Endothelial cell of umbilical vein (primary cell): ENCODE measurements at regions not wholly inside any gene's neighbourhood (a gene's known extent, or its start where the extent isn't known, plus 50 kb on each side); places are given as distances from the start of the nearest gene placed in this dataset.

ENCODE experiments used
- BruUV-seq: library from RNA; stranded (reverse); fragments of 400-500 nt; replicated peaks from 2 replicates; lab custom pipeline; 2021; lab: Mats Ljungman, UMichigan
- CTCF ChIA-PET: fragments of 300-600, 350-600 bp; sonication (Branson Sonifier 250); formaldehyde crosslinking; loops from one replicate; lab custom pipeline; 2021; ENCODE audit warnings: antibody characterized with exemption, inconsistent platforms; lab: Charles Lee
- POLR2A ChIA-PET: fragments of 300-600, 350-600 bp; sonication (Branson Sonifier 250); formaldehyde crosslinking; loops from one replicate; lab custom pipeline; 2021; ENCODE audit warnings: antibody characterized with exemption, inconsistent platforms; lab: Charles Lee
- DNase-seq: peaks from one replicate; pipeline ENCODE4 v3.0.0-alpha.2; 2011; ENCODE audit warnings: low read depth, low spot score
- FAIRE-seq: peaks from 2 replicates; lab custom pipeline; 2011; peaks lifted over from hg19 to GRCh38; lab: Jason Lieb, UNC
- H2AFZ ChIP-seq: 2 replicates; pipeline ENCODE4 v1.6.0; 2012; ENCODE audit warnings: low read depth, low read length, control low read depth, inconsistent platforms
- H3K27ac ChIP-seq: 2 replicates; pipeline ENCODE4 v1.5.1; 2011; ENCODE audit warnings: low read depth, mild to moderate bottlenecking, control low read depth, low read length, moderate library complexity; ENCODE audit not compliant: insufficient read depth
- H3K27me3 ChIP-seq, 2 experiments: 2 replicates each; pipeline versions ENCODE4 v1.6.0 to v1.6.1; 2011; ENCODE audit warnings: low read length in 2 of 2, mixed read lengths in 1 of 2; ENCODE audit not compliant: control insufficient read depth in 2 of 2, insufficient read depth in 2 of 2
- H3K36me3 ChIP-seq, 2 experiments: 2 replicates in 1 of 2; 3 replicates in 1 of 2; pipeline ENCODE4 v1.5.1; 2011; ENCODE audit warnings: low read length in 2 of 2, mild to moderate bottlenecking in 1 of 2, moderate library complexity in 1 of 2; ENCODE audit not compliant: control insufficient read depth in 2 of 2, insufficient read depth in 2 of 2; ENCODE audit errors: extremely low read depth in 1 of 2
- H3K4me1 ChIP-seq: 3 replicates; pipeline ENCODE4 v1.5.1; 2011; ENCODE audit warnings: mild to moderate bottlenecking, low read length; ENCODE audit not compliant: control insufficient read depth, insufficient read depth; ENCODE audit errors: extremely low read depth
- H3K4me2 ChIP-seq: 2 replicates; pipeline ENCODE4 v1.6.1; 2011; ENCODE audit warnings: low read length, control low read depth, mixed read lengths; ENCODE audit not compliant: insufficient read depth
- H3K4me3 ChIP-seq, 3 experiments: fragments of 200-600 bp in 1 of 3; sonication (generic), shearing (Covaris generic) in 1 of 3; replicated peaks in 1 of 3; 2 replicates each; pipeline ENCODE4 v1.5.1; 2011 to 2016; ENCODE audit warnings: control low read depth in 3 of 3, low read length in 3 of 3, mild to moderate bottlenecking in 2 of 3, inconsistent platforms in 1 of 3, low read depth in 1 of 3, moderate library complexity in 1 of 3; ENCODE audit not compliant: insufficient read depth in 1 of 3
- H3K79me2 ChIP-seq: 2 replicates; pipeline ENCODE4 v1.6.0; 2012; ENCODE audit warnings: low read length, inconsistent platforms; ENCODE audit not compliant: control insufficient read depth, insufficient read depth
- H3K9ac ChIP-seq: replicated peaks from 2 replicates; pipeline ENCODE3; 2011; ENCODE audit warnings: low read length, control low read depth; ENCODE audit not compliant: insufficient read depth; ENCODE audit errors: extremely low read depth
- H3K9me1 ChIP-seq: replicated peaks from 3 replicates; pipeline ENCODE4 v1.6.0; 2011; ENCODE audit warnings: mild to moderate bottlenecking, low read length; ENCODE audit not compliant: control insufficient read depth, insufficient read depth; ENCODE audit errors: extremely low read depth
- H3K9me3 ChIP-seq: replicated peaks from 2 replicates; pipeline ENCODE4 v1.5.1; 2012; ENCODE audit warnings: low read length, inconsistent platforms; ENCODE audit not compliant: control insufficient read depth, insufficient read depth
- H4K20me1 ChIP-seq: replicated peaks from 2 replicates; pipeline ENCODE3; 2011; ENCODE audit warnings: mild to moderate bottlenecking, low read length; ENCODE audit not compliant: control insufficient read depth, insufficient read depth; ENCODE audit errors: extremely low read depth
- CTCF ChIP-seq, 2 donors: IDR thresholded peaks; 1 replicate in 1 of 2; 2 replicates in 1 of 2; pipeline ENCODE4 v1.5.1; 2011; ENCODE audit warnings: low read length in 2 of 2, mild to moderate bottlenecking in 2 of 2, moderate library complexity in 2 of 2, control low read depth in 1 of 2, inconsistent platforms in 1 of 2, low read depth in 1 of 2; ENCODE audit not compliant: insufficient read depth in 1 of 2; ENCODE audit errors: extremely low read depth in 1 of 2
- EZH2 ChIP-seq: IDR thresholded peaks from 2 replicates; pipeline ENCODE4 v1.6.1; 2012; ENCODE audit warnings: borderline replicate concordance, low read depth, mild to moderate bottlenecking, moderate library complexity, low read length, inconsistent platforms; ENCODE audit not compliant: severe bottlenecking
- FOS ChIP-seq: IDR thresholded peaks from 2 replicates; pipeline ENCODE4 v1.6.1; 2011; ENCODE audit warnings: mild to moderate bottlenecking, low read length, moderate library complexity, borderline replicate concordance; ENCODE audit not compliant: insufficient read depth
- GATA2 ChIP-seq: IDR thresholded peaks from 2 replicates; pipeline ENCODE4 v1.7.0; 2011; ENCODE audit warnings: low read depth, mild to moderate bottlenecking, moderate library complexity, mixed read lengths, low read length; ENCODE audit not compliant: insufficient read length, insufficient read depth
- JUN ChIP-seq: IDR thresholded peaks from 2 replicates; pipeline ENCODE4 v1.6.1; 2011; ENCODE audit warnings: borderline replicate concordance, low read depth; ENCODE audit not compliant: insufficient read length, insufficient read depth
- MAX ChIP-seq: IDR thresholded peaks from 2 replicates; pipeline ENCODE4 v1.6.1; 2011; ENCODE audit not compliant: insufficient read depth, insufficient read length
- MYC ChIP-seq: IDR thresholded peaks from one replicate; pipeline ENCODE4 v1.6.1; 2011; ENCODE audit warnings: mild to moderate bottlenecking, low read depth, low read length
- POLR2A ChIP-seq: IDR thresholded peaks from 2 replicates; pipeline ENCODE4 v1.6.1; 2012; ENCODE audit warnings: low read depth, mild to moderate bottlenecking, control low read depth, low read length
- POLR2AphosphoS5 ChIP-seq: IDR thresholded peaks from 2 replicates; pipeline ENCODE4 v1.6.1; 2012; ENCODE audit warnings: low read depth, mild to moderate bottlenecking, control low read depth, low read length, moderate library complexity; ENCODE audit not compliant: insufficient read depth
- dilution Hi-C: fragments of 300-500 bp; cut with MboI; formaldehyde crosslinking; loops from one replicate; pipeline ENCODE4 v1.15.0; 2019; ENCODE audit warnings: low sequenced_read_pairs; ENCODE audit not compliant: extremely low pct_ligation_motif_present
- intact Hi-C: fragments of 100-400 bp; cut with micrococcal nuclease; formaldehyde crosslinking; loops from one replicate; pipeline ENCODE4 v1.10.0; 2022

- H3K4me1 ChIP-seq = no peaks in the 10 kb centered on the region
- FAIRE-seq = no peak
- POLR2A ChIA-PET = no interaction called here
Observed at GRCh38 chr12:69002969-69003368, 70.0 kb upstream of the CPM start.

GRCh38 chr12:69003991-69004390 lies 71.0 kb upstream of the CPM start:
- Histone ChIP-seq H3K4me2 (no peak overlapping the region), H3K9me1 (no peaks in the 10 kb centered on the region), H3K9me3 (no peaks in the 10 kb centered on the region), H3K27ac (no peak overlapping the region), H3K27me3 (peaks cover 5 to 16% of the 10 kb centered on the region in 2 experiments), H3K4me1 (no peaks in the 10 kb centered on the region), H3K79me2 (no peaks in the 10 kb centered on the region), H3K9ac (no peak overlapping the region), H3K4me3 (no peak overlapping the region), H2AFZ (no peak overlapping the region), H4K20me1 (no peaks in the 10 kb centered on the region), H3K36me3 (no peaks in the 10 kb centered on the region)
- no TSS peak for BruUV-seq
- FAIRE-seq (no peak), DNase-seq (no peak)
- CTCF ChIA-PET = no interaction called here
- POLR2A ChIA-PET = no interaction called here
- TF ChIP-seq JUN (no peak), CTCF (IDR thresholded peaks at IDR 0.05; ENCODE audit: extremely low read depth in 1 of 2, insufficient read depth in 1 of 2, low read depth in 1 of 2, low read length in 2 of 2) (no peak), MAX (no peak), POLR2A (no peak), POLR2AphosphoS5 (no peak), FOS (no peak), MYC (no peak), EZH2 (no peak), GATA2 (no peak)
- dilution Hi-C loops = no loop called here
- intact Hi-C loops = no loop called here

More at GRCh38 chr12:69002969-69003368, 70.0 kb upstream of the CPM start:
- H3K27me3 ChIP-seq = peaks cover 5 to 16% of the 10 kb centered on the region in 2 experiments
- H3K79me2 ChIP-seq = no peaks in the 10 kb centered on the region
- no peak for TF ChIP-seq EZH2
- TF ChIP-seq POLR2A = no peak
- no peak for TF ChIP-seq CTCF (IDR thresholded peaks at IDR 0.05; ENCODE audit: extremely low read depth in 1 of 2, insufficient read depth in 1 of 2, low read depth in 1 of 2, low read length in 2 of 2)
- intact Hi-C loops (no loop called here), dilution Hi-C loops (no loop called here)
- H2AFZ ChIP-seq = no peak overlapping the region
- no peak for DNase-seq
- H3K4me3 ChIP-seq = no peak overlapping the region
- BruUV-seq = no TSS peak
- no peak overlapping the region for H3K27ac ChIP-seq
- H3K9me1 ChIP-seq = no peaks in the 10 kb centered on the region
- CTCF ChIA-PET = no interaction called here
- H3K9ac ChIP-seq = no peak overlapping the region
- H3K36me3 ChIP-seq = no peaks in the 10 kb centered on the region
- H4K20me1 ChIP-seq = no peaks in the 10 kb centered on the region
- H3K9me3 ChIP-seq = no peaks in the 10 kb centered on the region
- no peak overlapping the region for H3K4me2 ChIP-seq
